GM04503 (cell line): ENCODE measurements at regions not wholly inside any gene's neighbourhood (a gene's known extent, or its start where the extent isn't known, plus 50 kb on each side); places are given as distances from the start of the nearest gene placed in this dataset.
"Not testable (repeated sequence)": the region's sequence is repeated elsewhere in the genome, so short reads cannot be mapped to it uniquely, and the experiment has no call there.

Source experiments
- DNase-seq: peaks from one replicate; pipeline ENCODE4 v3.0.0-alpha.2; 2012; ENCODE audit warnings: low read depth

- not testable (repeated sequence) for DNase-seq
Measured at GRCh38 chr13:61878565-61878964, 462.9 kb upstream of the PCDH20 start.

- no peak for DNase-seq
Measured at GRCh38 chr13:61874970-61875579, 459.4 kb upstream of the PCDH20 start.

- no peak for DNase-seq
Measured at GRCh38 chr13:61873717-61874116, 458.1 kb upstream of the PCDH20 start.

GRCh38 chr13:61857198-61857597 is 441.5 kb upstream of the PCDH20 start:
- no peak for DNase-seq

DNA sequence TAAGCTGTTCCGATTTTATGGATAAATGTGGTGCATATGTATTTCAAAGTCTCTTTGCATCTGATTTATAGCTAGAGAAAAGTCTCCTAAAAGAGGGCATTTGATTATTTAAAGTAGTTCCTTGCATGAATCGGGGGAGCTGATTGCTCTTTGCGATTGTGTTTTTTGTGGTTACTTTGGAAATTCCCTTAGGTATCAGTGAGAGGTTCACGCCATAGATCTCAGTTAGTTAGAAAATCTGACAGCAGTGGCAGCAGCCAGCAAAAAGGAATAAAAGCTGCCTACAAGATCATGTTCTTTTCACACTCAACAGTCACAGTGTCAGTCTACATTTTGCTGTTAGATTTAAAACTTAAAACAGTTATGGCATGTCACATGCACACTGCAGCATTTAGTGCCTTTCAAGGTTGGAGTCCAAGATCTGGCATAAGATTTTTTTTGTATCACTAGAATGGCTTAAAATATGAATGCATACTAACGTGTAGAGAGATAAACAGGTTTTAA is 436.5 kb upstream of the PCDH20 start:
- no peak for DNase-seq

- no peak for DNase-seq
Measured at GRCh38 chr13:61850794-61851193, 435.1 kb upstream of the PCDH20 start.

DNA sequence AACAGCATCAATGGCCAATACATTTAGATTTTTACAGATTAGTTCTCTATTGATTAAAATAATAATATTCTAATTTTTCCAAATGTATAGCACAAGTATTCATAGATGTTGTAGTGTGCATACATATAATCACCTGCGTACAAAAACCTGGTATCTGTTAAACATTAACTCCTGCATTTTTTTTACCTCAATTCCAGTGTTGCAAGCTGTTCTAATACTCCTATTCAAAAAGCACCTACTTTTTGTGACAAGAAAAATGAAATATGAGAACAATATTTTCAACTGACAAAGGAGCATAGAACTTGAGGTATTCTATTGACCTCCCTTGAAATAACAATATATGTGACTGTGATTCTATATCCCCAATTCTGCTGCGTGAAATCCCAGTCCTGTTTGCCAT is 422.9 kb upstream of the PCDH20 start:
- DNase-seq: no peak

GRCh38 chr13:61833228-61833627 is 417.6 kb upstream of the PCDH20 start:
- no peak for DNase-seq

GRCh38 chr13:61831026-61831425 is 415.4 kb upstream of the PCDH20 start:
- no peak for DNase-seq

DNA sequence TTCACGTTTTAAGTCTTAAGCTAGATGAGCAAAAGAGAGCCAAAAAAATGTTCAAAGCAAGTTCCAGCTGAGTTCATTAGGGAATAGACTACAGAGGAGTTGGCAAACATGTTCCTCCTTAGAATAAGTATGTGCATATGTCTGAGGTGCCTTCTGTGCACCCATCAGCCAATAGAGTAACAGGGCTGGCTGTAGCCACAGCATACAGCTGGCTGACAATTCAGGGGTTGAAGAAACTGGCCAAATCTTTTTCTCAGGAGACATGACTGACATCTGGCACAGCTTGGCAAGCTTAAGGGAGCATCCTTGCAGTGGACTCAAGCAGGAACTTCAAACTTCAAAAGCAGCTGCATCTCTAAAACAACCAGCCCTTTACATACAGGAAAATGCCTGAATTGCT is 414.8 kb upstream of the PCDH20 start:
- DNase-seq: no peak

- no peak for DNase-seq
Measured at GRCh38 chr13:61824168-61824567, 408.5 kb upstream of the PCDH20 start.

DNA sequence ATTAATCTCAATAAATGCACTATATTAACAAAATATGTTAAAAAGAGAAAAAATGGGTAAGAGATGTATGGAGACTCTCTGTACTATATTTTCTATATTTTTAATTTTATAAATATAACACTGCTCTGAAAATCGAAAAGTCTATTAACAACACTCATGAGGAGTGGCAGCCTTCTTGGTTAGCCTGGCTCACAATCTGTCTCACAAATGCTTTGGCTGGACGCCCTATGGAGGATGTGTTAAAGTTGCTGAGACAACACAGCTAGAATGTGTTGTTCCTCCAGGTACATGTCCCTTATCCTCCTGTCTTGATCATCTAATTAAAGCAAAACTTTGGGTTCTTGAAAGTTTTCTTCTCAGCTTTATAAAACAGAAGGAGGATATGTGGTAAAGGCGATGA is 396.6 kb upstream of the PCDH20 start:
- no peak for DNase-seq

DNA sequence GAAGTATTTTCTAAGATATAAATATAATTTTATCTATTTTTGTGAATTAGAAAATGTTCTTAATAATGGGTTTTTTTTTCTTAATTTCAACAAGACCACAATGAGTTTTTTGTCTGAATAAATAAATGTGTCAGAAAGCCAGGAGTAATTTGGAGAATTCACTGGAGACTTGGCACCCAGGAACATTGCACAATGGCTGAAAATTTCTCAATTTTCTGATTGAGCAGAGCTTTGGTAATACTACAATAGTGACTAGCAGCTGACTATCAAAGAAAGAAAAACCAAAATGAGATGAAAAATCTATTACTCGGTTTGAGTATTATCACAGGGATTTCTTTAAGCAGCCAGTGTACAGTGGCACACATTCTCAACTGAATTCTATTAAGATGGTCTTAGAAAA is 394.4 kb upstream of the PCDH20 start:
- DNase-seq: no peak

DNA sequence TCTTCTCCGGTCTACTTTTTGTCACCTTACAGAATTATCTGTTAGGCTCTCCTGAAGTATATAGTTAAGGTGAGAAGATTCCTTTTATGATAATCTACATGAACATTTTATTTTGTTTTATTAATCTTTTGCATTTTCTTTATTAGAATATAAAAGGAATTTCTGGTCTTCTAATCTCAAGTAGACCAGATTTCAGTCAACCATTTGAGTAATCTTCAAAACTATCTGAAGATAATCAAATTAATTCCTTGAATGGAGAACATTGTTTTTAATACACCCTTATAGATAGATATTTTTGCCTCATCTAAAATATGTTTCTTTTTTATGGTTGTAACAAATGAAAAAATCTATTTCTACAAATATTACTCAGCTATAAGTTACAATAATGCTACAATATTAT is 381.7 kb upstream of the PCDH20 start:
- DNase-seq: no peak

DNA sequence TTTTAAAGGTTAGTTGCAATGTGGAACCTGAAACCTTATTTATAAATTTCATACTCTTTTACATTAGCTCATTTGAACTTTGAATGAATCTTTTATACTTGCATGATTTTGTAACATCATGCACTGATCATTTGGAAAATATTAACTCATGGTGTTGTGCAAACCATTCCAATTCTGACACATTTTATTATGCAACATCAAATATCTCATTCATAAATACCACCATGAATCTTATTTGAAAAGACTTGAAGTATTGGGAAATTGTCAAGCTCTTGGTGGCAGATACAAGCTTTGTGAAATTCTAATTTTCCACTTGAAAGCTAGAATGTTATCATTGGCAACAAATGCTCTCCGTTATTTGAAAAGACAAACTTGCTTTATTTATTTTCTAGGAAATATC is 379.9 kb upstream of the PCDH20 start:
- DNase-seq: no peak

GRCh38 chr13:61779456-61779855 is 363.8 kb upstream of the PCDH20 start:
- no peak for DNase-seq

GRCh38 chr13:61778531-61778930 is 362.9 kb upstream of the PCDH20 start:
- no peak for DNase-seq

DNA sequence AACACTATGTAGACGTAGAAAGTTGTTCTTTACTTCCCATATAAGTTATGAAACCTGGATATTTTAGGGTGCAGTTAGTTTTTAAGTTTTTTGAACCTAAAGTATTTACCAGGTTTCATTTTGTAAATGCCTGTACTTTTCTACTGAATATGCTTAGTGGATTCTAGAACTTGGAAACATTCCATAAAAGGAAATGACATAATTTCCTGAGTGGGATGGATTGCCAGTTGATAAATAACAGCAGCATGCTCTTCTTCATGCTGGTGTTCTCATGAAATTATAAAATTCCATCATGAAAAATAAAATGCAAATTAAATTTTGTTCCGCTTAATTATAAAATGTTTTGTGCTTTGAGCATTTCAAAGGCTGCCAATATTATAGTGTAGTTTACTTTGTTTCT is 362.2 kb upstream of the PCDH20 start:
- no peak for DNase-seq

DNA sequence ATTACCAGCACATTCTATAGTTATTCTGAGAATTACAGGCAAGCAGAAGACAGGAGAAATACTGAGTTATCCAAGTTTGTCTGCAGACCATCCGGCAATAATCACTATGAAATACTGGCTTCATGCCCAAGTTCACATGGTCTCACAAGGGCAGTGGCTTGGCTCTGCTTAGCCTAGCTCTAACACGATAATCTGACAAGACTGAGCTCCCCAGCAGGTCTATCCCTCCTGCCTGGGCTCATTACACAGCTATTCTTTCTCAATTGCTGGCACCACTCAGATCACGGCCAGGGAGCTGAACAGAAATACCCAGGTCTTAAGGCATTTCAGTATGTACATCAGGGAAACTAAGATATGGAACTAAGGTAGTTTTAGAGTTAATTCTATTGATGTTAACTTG is 361.6 kb upstream of the PCDH20 start:
- DNase-seq: no peak

DNA sequence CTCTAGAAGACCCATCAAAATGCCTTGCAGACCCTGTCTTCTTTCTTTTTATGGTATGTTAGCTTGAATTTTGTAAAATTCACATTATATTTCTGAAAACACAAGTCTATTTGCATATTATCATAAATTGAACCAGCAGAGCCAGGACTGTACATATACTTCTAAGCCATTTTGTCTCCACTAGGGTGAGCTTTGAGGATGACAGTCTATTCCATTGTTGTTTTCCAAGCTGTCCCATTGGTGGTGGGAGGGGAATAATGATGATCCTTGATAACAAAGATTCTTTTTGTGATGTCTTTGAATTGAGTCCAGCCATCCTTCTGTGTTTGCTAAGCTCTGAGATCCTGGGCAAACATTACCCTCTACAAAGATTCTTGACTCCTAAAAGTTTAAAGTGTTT is 359.3 kb upstream of the PCDH20 start:
- no peak for DNase-seq

DNA sequence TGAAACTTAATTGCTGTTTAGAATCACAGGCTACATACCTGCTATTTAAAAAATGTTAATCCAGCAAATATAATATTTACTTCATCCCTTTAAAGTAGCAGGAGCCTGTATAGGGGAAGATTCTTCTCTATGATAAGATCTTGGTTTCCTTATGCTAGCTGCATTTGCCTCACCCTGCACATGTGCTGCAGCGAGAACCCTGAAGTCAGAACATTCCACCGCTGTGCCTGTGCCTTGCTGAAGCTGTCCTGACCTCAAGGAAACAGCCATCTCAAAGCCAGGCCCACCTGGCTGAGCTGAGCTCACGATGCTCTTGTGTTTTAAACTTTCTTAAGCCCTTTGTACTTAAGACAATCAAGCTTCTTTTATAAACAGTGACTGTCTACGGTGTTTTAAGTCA is 355.0 kb upstream of the PCDH20 start:
- DNase-seq: no peak

DNA sequence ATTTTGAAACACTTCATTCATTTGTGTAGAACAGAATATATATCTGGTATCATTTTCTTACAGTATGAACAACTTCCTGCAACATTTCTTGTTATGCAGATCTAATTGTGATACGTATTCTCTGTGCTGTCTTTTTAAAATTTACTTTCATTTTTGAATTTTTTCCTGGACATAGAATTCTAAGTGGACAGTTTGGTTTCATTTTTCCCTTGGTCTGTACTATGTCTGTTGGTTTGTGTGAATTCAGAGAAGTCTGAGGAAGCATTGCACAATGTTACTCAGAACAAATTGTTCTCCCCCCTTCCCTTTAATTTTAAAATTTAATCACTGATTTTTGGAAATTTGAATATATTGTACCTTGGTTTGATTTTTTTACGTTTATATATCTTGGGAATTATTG is 352.5 kb upstream of the PCDH20 start:
- DNase-seq: no peak

DNA sequence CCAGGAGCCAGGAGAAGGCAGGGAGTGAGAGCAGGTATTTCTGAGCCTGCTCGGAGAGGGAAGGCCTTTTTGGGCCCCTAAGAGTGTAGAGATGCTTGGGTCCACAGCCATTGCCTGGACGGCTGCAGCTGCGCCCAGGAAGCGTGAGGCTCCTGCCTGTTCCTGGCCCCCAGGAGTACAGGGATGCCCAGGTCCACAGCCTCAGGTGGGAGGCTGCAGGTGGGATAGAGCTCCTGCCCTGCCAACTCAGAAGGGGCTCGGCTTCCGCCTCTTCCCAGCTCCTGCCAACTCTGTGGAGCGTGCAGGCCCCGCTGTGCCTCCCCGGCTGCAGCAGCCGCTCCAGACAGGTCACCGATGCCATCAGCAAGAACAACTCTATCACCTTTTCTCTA is 351.0 kb upstream of the PCDH20 start:
- DNase-seq: no peak

DNA sequence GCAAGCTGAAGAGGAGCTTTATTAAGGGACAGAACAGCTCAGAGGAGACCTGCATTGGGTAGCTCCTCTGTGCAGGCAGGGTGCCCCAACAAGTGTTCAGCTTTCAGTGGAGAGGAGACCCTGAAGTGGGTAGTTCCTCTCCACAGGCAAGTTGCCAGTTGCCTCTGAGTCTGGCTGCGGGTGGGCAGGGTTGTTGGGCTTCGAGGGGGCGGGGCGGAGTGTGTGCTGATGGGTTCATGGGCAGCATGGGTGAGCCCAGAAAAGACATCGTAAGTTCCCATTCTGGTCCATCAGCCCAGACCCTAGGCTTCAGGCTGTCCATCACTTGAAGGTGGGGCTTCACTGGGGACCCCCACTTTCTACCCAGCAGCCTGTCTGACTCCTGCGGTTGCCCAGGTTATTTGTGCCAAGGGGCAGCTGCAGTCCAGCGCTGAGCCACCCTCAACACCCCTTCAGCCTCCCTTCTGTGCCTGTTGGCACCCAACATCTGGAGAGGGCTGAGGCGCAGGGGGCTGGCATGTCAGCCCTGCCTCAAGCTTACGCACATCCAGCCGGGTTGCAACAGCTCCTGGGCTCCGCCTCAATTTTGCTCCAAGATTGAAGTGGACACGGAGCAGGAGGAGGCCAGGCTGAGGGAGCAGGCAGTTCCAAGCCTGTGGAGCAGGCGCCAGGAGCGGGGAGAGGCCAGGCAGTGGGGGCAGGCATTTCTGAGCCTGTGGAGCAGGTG is 350.5 kb upstream of the PCDH20 start:
- no peak for DNase-seq
